ENCODE measurements at regions not wholly inside any gene's neighbourhood (a gene's known extent, or its start where the extent isn't known, plus 50 kb on each side); places are given as distances from the start of the nearest gene placed in this dataset.
"Not testable (repeated sequence)": the region's sequence is repeated elsewhere in the genome, so short reads cannot be mapped to it uniquely, and the experiment has no call there.

- DNase-seq, result no peak
Measured at GRCh38 chr15:69601711-69602504, 149.3 kb downstream of the RPLP1 start.

GRCh38 chr15:69602921-69603320 is 150.3 kb downstream of the RPLP1 start:
- no peak for DNase-seq

- no peak for DNase-seq
Measured at GRCh38 chr15:69603369-69604071, 150.9 kb downstream of the RPLP1 start.

GRCh38 chr15:69604072-69604411 is 151.4 kb downstream of the RPLP1 start:
- no peak for DNase-seq

- no peak for DNase-seq
Measured at GRCh38 chr15:69606144-69606543, 153.5 kb downstream of the RPLP1 start.

GRCh38 chr15:69606921-69607500 is 154.4 kb downstream of the RPLP1 start:
- no peak for DNase-seq

GRCh38 chr15:69608661-69609060 is 156.0 kb downstream of the RPLP1 start:
- DNase-seq, result no peak

- no peak for DNase-seq
Measured at GRCh38 chr15:69609176-69609575, 156.6 kb downstream of the RPLP1 start.

- no peak for DNase-seq
Measured at GRCh38 chr15:69609776-69610175, 157.2 kb downstream of the RPLP1 start.

GRCh38 chr15:69610277-69610676 is 157.7 kb downstream of the RPLP1 start:
- no peak for DNase-seq

GRCh38 chr15:69610858-69611257 is 158.2 kb downstream of the RPLP1 start:
- no peak for DNase-seq

GRCh38 chr15:69612112-69612511 is 159.5 kb downstream of the RPLP1 start:
- no peak for DNase-seq

- DNase-seq, result no peak
Measured at GRCh38 chr15:69613182-69613581, 160.6 kb downstream of the RPLP1 start.

GRCh38 chr15:69613988-69614387 is 161.4 kb downstream of the RPLP1 start:
- no peak for DNase-seq

GRCh38 chr15:69615736-69616135 is 163.1 kb downstream of the RPLP1 start:
- no peak for DNase-seq

GRCh38 chr15:69616558-69616957 is 163.9 kb downstream of the RPLP1 start:
- no peak for DNase-seq

- DNase-seq, result not testable (repeated sequence)
Measured at GRCh38 chr15:69617144-69617543, 164.5 kb downstream of the RPLP1 start.

GRCh38 chr15:69623392-69624154 is 171.0 kb downstream of the RPLP1 start:
- no peak for DNase-seq

- DNase-seq, result no peak
Measured at GRCh38 chr15:69624155-69624520, 171.5 kb downstream of the RPLP1 start.

- no peak for DNase-seq
Measured at GRCh38 chr15:69624816-69625215, 172.2 kb downstream of the RPLP1 start.

GRCh38 chr15:69625328-69625727 is 172.7 kb downstream of the RPLP1 start:
- DNase-seq, result no peak
